ENCODE measurements at regions not wholly inside any gene's neighbourhood (a gene's known extent, or its start where the extent isn't known, plus 50 kb on each side); places are given as distances from the start of the nearest gene placed in this dataset.
"Not testable (repeated sequence)": the region's sequence is repeated elsewhere in the genome, so short reads cannot be mapped to it uniquely, and the experiment has no call there.

- no peak for DNase-seq (ENCODE audit: low read depth)
- no peak overlapping the region for H3K4me3 ChIP-seq (ENCODE audit: control insufficient read depth, low read depth, low read length)
- no peak for TF ChIP-seq CTCF (conservative IDR thresholded peaks at IDR 0.05; ENCODE audit: control insufficient read depth, insufficient read depth, low read depth, low read length)
These were observed 52.7 kb downstream of the COL6A6 start for GRCh38 chr3:130569461-130570365.

DNA sequence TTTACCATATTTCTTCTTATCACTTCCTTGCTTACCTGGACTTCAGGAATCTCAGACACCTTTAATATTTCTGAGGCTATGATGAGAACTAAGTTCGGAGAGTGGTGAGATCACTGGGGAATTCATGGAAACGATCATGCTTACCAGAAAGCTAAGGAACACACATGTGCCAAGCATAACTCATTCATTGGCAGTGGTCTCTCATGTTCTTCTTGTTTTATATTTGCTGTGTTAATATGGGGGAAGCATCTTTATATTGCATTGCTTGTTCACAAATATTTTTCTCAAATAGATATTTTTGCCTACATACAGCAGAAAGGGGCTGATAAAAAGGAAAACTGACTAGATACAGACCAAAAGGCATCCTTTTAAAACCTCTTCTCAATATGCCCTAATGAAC is 55.8 kb downstream of the COL6A6 start:
- no peak for TF ChIP-seq CTCF (conservative IDR thresholded peaks at IDR 0.05; ENCODE audit: control insufficient read depth, insufficient read depth, low read depth, low read length)
- DNase-seq (ENCODE audit: low read depth), result no peak
- H3K4me3 ChIP-seq (ENCODE audit: control insufficient read depth, low read depth, low read length), result no peak overlapping the region

DNA sequence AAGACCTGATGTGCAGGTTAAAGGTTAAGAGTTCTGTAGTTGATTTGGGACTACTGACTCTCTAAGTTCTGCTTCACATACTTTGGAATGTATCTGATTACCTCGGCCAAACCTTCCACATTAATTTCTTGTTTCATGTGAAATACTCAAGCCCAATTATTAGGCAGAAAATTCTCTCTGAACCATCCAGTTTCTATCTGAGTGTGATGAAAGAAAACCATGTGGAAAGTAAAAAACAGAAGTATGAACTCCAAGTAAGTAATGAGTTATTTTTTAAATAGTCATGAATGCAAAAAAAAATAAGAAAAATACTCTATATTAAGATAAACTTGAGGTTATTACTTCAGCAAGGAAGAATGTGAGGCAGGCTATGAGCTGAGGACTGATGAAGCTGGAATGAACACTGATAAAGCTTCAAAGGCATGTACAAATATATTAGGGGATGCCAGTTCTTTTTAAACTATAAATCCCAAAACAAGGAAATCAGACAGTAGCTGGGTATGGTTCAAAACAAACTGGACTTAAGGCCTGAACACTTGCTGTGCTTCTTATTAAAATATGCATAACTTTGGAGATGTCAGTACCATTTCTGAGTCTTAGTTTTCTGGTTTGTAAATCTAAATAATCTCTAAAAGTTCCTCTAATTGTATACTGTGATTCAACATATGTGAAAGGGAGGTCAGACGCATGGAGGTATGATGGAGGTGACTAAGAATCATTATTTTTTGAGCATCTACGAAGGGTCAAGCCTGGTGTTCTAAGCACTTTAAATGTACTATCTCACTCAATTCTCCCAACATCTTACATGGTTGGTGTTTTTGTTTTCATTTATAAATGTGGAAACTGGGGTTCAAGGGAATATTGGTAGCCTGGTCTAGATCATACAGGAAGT is 59.6 kb downstream of the COL6A6 start:
- TF ChIP-seq CTCF (conservative IDR thresholded peaks at IDR 0.05; ENCODE audit: control insufficient read depth, insufficient read depth, low read depth, low read length), result no peak
- peak; percentile 28 for DNase-seq (ENCODE audit: low read depth)
- no peak overlapping the region for H3K4me3 ChIP-seq (ENCODE audit: control insufficient read depth, low read depth, low read length)

DNA sequence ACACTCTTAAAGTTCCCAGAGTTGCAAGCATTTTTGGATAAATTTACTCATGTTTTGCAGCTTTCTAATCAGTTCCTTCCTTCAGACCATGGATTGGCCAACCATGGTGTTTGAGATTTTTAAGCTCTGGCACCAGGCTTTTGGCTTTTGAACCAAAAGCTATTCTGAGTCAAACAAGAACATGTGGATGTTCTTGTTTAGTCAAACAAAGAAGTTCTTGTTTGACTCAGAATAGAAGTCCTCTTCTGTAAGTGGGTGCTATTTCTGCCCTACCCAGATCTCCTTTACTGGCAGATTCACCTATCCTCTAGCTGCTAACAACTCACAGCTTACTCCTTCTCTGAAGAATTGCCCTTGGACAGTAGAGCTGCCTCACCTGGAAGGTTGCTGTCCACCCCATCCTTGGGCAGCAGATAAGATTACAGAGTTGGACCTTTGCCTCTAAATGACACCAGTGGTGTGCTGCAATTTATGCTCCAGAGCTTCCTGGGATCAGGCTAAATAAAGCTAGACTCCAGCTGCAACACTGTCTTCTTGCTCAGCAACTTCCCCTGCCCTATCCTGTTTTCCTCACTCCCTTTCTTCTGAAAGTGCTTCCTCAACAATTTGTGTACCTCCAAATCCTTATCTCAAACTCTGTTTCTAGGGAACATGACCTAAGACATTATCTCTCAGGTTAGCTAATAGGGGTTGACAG is 65.6 kb downstream of the COL6A6 start:
- no peak for TF ChIP-seq CTCF (conservative IDR thresholded peaks at IDR 0.05; ENCODE audit: control insufficient read depth, insufficient read depth, low read depth, low read length)
- H3K4me3 ChIP-seq (ENCODE audit: control insufficient read depth, low read depth, low read length), result no peak overlapping the region
- DNase-seq (ENCODE audit: low read depth), result no peak

GRCh38 chr3:130594749-130595148 is 77.8 kb downstream of the COL6A6 start:
- H3K4me3 ChIP-seq (ENCODE audit: control insufficient read depth, low read depth, low read length), result not testable (repeated sequence)
- DNase-seq (ENCODE audit: low read depth), result peak; percentile 62

GRCh38 chr3:130596484-130596883 is 79.5 kb downstream of the COL6A6 start:
- H3K4me3 ChIP-seq (ENCODE audit: control insufficient read depth, low read depth, low read length), result no peak overlapping the region
- no peak for DNase-seq (ENCODE audit: low read depth)
- no peak for TF ChIP-seq CTCF (conservative IDR thresholded peaks at IDR 0.05; ENCODE audit: control insufficient read depth, insufficient read depth, low read depth, low read length)
